ENCODE measurements at regions not wholly inside any gene's neighbourhood (a gene's known extent, or its start where the extent isn't known, plus 50 kb on each side); places are given as distances from the start of the nearest gene placed in this dataset.

DNA sequence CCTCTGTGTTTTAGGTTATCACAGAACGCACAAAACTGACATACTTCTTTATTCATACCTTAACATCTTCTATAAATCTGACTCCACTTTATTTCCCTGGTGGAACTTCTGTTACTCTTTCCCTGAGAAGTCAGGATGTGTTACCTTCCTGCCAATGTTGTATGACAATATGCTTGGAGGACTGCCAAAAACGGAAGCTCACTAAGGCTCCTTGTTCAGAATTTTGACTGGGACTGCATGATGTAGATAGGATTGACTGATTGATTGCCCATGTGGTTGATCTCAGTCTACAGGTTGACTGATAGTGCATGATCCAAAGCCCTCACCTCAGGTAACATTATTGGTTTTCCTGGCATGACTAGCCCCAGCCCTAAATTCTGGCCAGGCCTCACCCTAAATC lies 319.4 kb downstream of the TLR4 start:
- TF ChIP-seq, protein P1, sequence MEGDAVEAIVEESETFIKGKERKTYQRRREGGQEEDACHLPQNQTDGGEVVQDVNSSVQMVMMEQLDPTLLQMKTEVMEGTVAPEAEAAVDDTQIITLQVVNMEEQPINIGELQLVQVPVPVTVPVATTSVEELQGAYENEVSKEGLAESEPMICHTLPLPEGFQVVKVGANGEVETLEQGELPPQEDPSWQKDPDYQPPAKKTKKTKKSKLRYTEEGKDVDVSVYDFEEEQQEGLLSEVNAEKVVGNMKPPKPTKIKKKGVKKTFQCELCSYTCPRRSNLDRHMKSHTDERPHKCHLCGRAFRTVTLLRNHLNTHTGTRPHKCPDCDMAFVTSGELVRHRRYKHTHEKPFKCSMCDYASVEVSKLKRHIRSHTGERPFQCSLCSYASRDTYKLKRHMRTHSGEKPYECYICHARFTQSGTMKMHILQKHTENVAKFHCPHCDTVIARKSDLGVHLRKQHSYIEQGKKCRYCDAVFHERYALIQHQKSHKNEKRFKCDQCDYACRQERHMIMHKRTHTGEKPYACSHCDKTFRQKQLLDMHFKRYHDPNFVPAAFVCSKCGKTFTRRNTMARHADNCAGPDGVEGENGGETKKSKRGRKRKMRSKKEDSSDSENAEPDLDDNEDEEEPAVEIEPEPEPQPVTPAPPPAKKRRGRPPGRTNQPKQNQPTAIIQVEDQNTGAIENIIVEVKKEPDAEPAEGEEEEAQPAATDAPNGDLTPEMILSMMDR (IDR thresholded peaks at IDR 0.05; ENCODE audit: insufficient read depth, low read depth, low read length), result no peak
- no peak for TF ChIP-seq EZH2 (IDR thresholded peaks at IDR 0.05; ENCODE audit: insufficient read depth, low read length)

Measured in astrocyte (in vitro differentiated cells and primary cell).